GM18951 (cell line): ENCODE measurements at regions not wholly inside any gene's neighbourhood (a gene's known extent, or its start where the extent isn't known, plus 50 kb on each side); places are given as distances from the start of the nearest gene placed in this dataset.
"Not testable (repeated sequence)": the region's sequence is repeated elsewhere in the genome, so short reads cannot be mapped to it uniquely, and the experiment has no call there.

Source experiments
- POLR2A ChIP-seq: IDR thresholded peaks from 4 replicates; pipeline ENCODE4 v1.6.1; 2011; ENCODE audit warnings: mild to moderate bottlenecking; ENCODE audit not compliant: insufficient read length, insufficient read depth; ENCODE audit errors: extremely low read depth
- in situ Hi-C: fragments of 300-500 bp; cut with MboI; formaldehyde crosslinking; loops from one replicate; pipeline ENCODE4 v1.12.0; 2022; ENCODE audit warnings: low sequenced_read_pairs, mixed read lengths, inconsistent platforms; ENCODE audit not compliant: unreplicated experiment

GRCh38 chr18:27366151-27366550 is 181.0 kb upstream of the CHST9 start:
- no peak for TF ChIP-seq POLR2A
- in situ Hi-C loops, result no loop called here

- TF ChIP-seq POLR2A, result no peak
- in situ Hi-C loops, result no loop called here
Observed at GRCh38 chr18:27363872-27364271, 178.8 kb upstream of the CHST9 start.

GRCh38 chr18:27361477-27361876 is 176.4 kb upstream of the CHST9 start:
- TF ChIP-seq POLR2A, result no peak
- in situ Hi-C loops, result no loop called here

GRCh38 chr18:27355308-27355707 is 170.2 kb upstream of the CHST9 start:
- in situ Hi-C loops, result no loop called here
- TF ChIP-seq POLR2A, result no peak

- TF ChIP-seq POLR2A, result no peak
- in situ Hi-C loops, result no loop called here
Observed at GRCh38 chr18:27353273-27353672, 168.2 kb upstream of the CHST9 start.

GRCh38 chr18:27349284-27349882 is 164.3 kb upstream of the CHST9 start:
- TF ChIP-seq POLR2A, result no peak

GRCh38 chr18:27331606-27332005 is 146.5 kb upstream of the CHST9 start:
- in situ Hi-C loops, result no loop called here

More at GRCh38 chr18:27349284-27349882, 164.3 kb upstream of the CHST9 start:
- in situ Hi-C loops, result no loop called here

GRCh38 chr18:27314996-27315395 is 129.9 kb upstream of the CHST9 start:
- in situ Hi-C loops, result no loop called here
- no peak for TF ChIP-seq POLR2A

More at GRCh38 chr18:27331606-27332005, 146.5 kb upstream of the CHST9 start:
- no peak for TF ChIP-seq POLR2A

GRCh38 chr18:27313678-27314077 is 128.6 kb upstream of the CHST9 start:
- in situ Hi-C loops, result no loop called here
- TF ChIP-seq POLR2A, result no peak

GRCh38 chr18:27312853-27313252 is 127.7 kb upstream of the CHST9 start:
- no peak for TF ChIP-seq POLR2A
- in situ Hi-C loops, result no loop called here

GRCh38 chr18:27312153-27312552 is 127.0 kb upstream of the CHST9 start:
- in situ Hi-C loops, result no loop called here
- no peak for TF ChIP-seq POLR2A

- in situ Hi-C loops, result no loop called here
- TF ChIP-seq POLR2A, result no peak
Observed at GRCh38 chr18:27311114-27311513, 126.0 kb upstream of the CHST9 start.

- TF ChIP-seq POLR2A, result no peak
- in situ Hi-C loops, result no loop called here
Observed at GRCh38 chr18:27301615-27302378, 116.7 kb upstream of the CHST9 start.

- no peak for TF ChIP-seq POLR2A
- in situ Hi-C loops, result no loop called here
Observed at GRCh38 chr18:27298214-27298804, 113.2 kb upstream of the CHST9 start.

GRCh38 chr18:27285973-27286562 is 101.0 kb upstream of the CHST9 start:
- in situ Hi-C loops, result not testable (repeated sequence)
